CD4-positive, alpha-beta T cell treated with Interleukin-10 for 1 hour (primary cell): ENCODE measurements at regions not wholly inside any gene's neighbourhood (a gene's known extent, or its start where the extent isn't known, plus 50 kb on each side); places are given as distances from the start of the nearest gene placed in this dataset.
"Not testable (repeated sequence)": the region's sequence is repeated elsewhere in the genome, so short reads cannot be mapped to it uniquely, and the experiment has no call there.

Experiments used
- DNase-seq: peaks from one replicate; pipeline ENCODE4 v3.0.0-alpha.2; 2020

DNA sequence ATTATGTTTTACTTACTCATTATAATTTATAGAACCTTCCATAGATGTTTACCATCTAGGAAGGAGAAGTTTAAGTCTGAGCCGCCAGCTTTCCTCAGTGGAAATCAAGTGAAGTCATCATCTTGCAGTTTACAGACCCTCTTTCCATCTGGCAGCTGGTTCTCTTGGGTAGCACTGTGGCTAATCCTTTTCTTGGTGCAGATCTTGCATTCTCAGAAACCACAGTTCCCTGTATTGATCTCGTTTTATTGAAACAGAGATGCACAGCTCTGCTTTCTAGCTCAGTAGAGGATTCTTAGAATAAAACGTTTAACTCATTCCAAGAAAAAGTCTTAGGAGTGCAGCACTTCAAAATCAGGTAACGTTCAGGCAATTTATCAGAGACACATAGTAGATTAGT lies 1154.7 kb downstream of the FOXD4L5 start:
- not testable (repeated sequence) for DNase-seq

DNA sequence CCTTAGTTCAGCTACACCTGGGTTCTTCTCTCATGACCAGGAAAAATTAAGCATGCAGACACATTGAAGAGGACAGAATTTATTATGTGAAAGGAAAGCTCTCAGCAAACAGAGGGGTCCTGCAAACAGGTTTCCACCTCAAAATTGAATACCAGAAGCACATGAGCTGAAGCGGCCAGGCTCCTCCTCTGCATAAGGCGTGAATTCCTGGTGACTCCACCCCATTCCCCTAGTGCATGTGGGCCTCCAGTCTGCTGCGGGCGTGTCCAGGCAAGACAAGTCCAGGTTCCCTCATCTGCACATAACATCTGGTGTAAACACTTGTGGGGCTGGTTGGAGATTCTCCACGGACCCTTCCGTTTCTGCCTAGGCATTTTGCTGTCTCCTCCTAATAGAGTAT lies 1156.4 kb downstream of the FOXD4L5 start:
- no peak for DNase-seq

DNA sequence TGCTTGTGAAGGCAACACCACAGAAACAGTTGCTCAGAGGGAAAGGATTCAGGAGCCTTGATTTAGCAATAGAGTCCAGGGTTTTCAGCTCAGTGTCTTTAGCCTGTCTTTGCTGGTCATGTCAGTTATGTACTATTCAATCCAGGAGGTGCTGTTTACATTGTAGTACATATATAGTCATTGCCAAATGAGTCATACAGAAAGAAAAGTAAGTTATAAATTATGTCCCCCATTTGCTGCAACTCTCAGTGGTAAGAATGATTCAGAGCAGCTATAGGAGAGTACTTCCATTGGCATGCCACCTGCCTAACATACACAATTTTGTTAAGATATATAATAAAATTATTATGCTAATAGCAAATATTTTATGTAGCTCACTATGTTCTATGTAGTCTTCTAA lies 1163.4 kb downstream of the FOXD4L5 start:
- DNase-seq = not testable (repeated sequence)

- DNase-seq = not testable (repeated sequence)
These were observed 1167.7 kb downstream of the FOXD4L5 start for GRCh38 chr9:64117329-64117728.

GRCh38 chr9:64107867-64108266 lies 1177.1 kb downstream of the FOXD4L5 start:
- DNase-seq = not testable (repeated sequence)

DNA sequence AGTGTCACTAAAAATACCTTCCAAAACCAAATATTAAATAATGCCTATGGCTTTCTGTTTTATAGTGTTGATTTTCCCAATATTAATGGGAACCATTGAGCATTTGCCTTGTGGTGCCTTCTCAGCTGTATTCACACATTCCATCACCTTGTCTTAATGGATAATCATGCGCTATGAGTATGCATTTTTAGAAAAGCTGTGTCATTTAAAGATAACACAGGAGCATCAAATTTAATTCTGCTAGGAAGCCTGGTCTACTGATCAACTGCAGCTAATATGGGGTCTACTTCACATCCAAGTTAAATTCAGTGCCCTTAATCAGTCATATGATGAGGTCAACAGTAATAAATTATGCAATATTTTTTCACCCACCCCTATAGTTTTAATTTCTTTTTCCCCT lies 1177.8 kb downstream of the FOXD4L5 start:
- DNase-seq = not testable (repeated sequence)

DNA sequence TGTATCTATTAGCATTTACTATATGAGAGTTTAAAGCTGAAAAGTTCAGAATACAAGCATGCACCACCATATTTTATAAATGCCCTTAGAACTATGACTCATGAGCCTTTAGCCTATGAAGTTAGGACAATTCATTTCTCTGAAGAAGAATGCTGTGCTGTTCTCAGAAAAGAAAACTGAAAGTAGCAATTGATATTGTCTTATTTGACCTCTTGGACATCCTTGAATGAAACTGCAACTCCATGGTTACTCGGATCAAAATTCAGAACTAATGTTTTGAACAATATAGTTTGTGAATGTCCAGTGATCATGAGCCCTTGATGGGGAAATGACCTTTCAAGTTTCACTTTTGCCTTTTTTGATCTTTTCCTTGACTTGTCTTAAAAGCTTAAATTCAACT lies 1179.8 kb downstream of the FOXD4L5 start:
- DNase-seq = not testable (repeated sequence)

DNA sequence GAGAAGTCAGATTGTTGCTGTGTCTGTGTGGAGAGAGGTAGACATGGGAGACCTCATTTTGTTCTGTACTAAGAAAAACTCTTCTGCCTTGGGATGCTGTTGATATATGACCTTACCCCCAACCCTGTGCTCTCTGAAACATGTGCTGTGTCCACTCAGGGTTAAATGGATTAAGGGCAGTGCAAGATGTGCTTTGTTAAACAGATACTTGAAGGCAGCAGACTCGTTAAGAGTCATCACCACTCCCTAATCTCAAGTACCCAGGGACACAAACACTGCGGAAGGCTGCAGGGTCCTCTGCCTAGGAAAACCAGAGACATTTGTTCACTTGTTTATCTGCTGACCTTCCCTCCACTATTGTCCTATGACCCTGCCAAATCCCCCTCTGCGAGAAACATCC lies 1183.5 kb downstream of the FOXD4L5 start:
- DNase-seq = not testable (repeated sequence)

GRCh38 chr9:64100571-64101155 lies 1184.3 kb downstream of the FOXD4L5 start:
- DNase-seq = not testable (repeated sequence)

DNA sequence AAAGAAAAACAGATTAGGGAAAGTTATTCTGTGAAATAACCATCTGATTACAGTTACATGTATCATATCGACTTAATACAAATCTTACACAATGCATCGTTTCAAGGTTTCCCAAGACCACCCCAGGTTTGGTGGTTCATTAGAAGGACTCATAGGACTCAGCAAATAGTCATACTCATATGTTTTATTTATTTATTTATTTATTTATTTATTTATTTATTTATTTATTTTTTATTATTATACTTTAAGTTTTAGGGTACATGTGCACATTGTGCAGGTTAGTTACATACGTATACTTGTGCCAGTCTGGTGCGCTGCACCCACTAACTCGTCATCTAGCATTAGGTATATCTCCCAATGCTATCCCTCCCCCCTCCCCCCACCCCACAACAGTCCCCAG lies 1199.0 kb downstream of the FOXD4L5 start:
- not testable (repeated sequence) for DNase-seq

GRCh38 chr9:64071358-64072253 lies 1213.4 kb downstream of the FOXD4L5 start:
- DNase-seq = not testable (repeated sequence)

GRCh38 chr9:64070611-64071357 lies 1214.2 kb downstream of the FOXD4L5 start:
- DNase-seq = not testable (repeated sequence)

DNA sequence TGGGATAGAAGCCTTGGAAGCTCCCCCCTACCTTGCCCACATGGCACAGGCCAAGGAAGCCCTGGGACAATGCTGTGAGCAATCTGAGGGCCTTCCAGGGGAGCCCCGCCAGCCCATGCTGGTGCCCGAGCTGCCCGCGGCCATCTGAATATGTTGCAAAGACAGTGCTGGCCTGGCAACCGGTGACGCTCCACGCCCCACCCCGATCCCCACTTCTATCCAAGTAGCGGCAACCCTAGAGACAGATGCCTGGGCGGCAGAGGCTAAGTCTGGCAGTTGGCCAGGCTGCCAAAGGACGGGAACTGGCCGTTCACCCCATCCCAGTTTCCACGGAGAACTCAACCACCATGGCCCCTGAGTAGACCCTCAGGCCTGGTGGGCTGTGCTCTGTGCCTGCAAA lies 1214.9 kb downstream of the FOXD4L5 start:
- not testable (repeated sequence) for DNase-seq

GRCh38 chr9:64066736-64067368 lies 1218.2 kb downstream of the FOXD4L5 start:
- no peak for DNase-seq

DNA sequence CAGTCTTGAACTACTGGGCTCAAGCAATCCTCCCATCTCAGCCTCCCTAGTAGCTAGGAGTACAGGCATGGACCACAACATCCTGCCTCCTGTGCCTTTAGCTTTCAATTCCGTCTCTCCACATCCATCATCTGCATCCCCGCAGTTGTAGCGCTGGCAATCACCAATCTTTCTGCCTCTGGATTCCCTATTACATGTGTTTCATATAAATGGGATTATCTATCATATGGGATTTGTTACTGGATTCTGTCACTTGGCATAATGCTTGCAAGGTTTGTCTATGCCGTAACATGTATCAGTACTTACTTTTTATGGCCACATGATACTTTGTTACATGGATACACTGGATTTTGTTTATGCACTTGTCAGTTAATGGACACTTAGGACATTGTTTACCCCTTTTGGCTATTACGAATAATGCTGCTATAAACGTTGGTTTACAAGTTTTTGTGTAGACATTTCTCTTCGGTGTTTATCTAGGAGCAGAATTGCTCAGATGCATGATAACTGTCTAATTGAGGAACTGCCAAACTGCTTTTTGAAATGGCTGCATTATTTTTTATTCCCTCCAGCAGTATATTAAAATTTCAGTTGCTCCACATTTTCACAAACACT lies 1223.9 kb downstream of the FOXD4L5 start:
- no peak for DNase-seq

GRCh38 chr9:64058070-64058469 lies 1226.9 kb downstream of the FOXD4L5 start:
- DNase-seq = not testable (repeated sequence)

GRCh38 chr9:64057553-64057952 lies 1227.5 kb downstream of the FOXD4L5 start:
- no peak for DNase-seq

- DNase-seq = not testable (repeated sequence)
These were observed 1256.1 kb downstream of the FOXD4L5 start for GRCh38 chr9:64028925-64029324.

DNA sequence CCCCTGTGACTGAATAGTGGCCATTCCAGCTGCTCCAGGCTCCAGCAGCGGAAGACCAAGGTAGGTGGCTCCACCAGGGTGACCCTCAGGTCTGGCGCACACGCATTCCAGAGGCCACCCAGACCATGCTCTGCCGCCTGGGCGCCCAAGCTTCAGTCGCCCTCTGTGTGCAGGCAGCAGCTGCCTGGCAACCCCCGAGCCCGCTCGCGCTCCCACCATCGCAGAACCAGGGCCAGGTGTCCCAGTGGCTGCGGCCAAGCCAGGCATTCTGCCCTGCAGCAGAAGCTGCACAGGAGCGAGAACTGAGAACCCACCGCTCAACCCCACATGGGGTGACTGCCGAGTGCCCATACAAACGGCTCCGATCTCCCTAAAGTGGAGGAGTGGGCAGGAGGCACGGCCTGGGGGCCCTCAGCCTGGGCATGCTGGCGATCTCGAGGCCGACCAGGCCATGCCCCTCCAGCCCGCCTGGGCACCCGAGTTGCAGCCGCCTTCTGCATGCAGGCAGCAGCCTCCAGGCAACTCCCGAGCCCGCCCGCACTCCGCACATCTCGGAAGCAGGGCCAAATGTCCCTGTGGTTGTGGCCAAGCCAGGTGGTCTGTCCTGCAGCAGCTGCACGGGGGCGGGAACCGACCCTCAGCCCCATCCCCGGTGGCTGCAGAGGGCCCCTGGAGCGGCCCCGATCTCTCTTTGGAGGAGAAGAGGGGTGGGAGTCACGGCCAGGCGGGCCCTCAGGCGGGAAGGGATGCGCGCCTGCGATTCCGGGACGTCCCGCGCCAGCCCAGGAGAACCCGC lies 1264.1 kb downstream of the FOXD4L5 start:
- not testable (repeated sequence) for DNase-seq

- not testable (repeated sequence) for DNase-seq
These were observed 1267.3 kb downstream of the FOXD4L5 start for GRCh38 chr9:64017666-64018065.

DNA sequence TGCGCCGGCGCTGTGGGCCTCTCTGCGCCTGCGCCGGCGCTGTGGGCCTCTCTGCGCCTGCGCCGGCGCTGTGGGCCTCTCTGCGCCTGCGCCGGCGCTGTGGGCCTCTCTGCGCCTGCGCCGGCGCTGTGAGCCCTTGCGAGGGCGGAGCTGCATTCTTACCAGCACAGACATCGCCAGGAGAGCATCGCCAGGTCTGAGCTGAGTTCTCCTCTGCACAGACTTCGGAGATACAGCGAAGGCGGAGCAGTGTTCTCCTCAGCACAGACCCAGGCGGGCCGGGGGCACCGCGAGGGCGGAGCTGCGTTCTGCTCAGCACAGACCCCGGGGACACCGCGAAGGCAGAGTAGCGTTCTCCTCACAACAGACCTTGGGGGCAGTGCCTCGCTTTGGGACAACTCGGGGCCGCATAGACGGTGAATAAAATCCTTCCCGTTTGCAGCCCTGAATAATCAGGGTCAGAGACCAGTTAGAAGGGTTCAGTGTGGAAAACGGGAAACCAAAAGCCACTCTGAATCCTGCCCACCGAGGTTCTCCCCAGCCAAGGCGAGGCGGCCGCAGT lies 1268.1 kb downstream of the FOXD4L5 start:
- peak; percentile 5 for DNase-seq
